ENCODE measurements at regions not wholly inside any gene's neighbourhood (a gene's known extent, or its start where the extent isn't known, plus 50 kb on each side); places are given as distances from the start of the nearest gene placed in this dataset.

DNA sequence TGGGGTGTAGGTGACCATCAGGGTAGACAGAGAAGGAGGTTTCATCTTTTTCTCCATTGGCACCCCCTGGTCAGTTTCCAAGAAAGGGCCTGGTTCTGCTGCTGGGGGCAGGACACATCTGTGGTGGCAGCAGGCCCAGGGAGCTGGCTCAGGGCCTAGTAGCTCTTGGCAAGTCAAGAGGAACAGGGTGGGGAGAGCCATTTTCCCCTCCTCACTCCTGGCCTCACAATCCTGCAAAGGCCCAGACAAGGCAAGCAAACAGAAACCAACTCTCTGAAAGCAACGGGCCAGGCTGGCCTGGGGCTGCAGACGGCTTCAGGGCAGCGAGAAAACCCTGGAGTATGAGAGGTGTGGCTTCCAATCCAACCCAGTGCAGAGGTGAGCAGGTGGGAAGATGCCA is 192.9 kb upstream of the DYNLRB2 start:
- H3K4me3 ChIP-seq (ENCODE audit: low read length) = no peak overlapping the region
- no peak for DNase-seq (ENCODE audit: low read depth)
- TF ChIP-seq, protein P1, sequence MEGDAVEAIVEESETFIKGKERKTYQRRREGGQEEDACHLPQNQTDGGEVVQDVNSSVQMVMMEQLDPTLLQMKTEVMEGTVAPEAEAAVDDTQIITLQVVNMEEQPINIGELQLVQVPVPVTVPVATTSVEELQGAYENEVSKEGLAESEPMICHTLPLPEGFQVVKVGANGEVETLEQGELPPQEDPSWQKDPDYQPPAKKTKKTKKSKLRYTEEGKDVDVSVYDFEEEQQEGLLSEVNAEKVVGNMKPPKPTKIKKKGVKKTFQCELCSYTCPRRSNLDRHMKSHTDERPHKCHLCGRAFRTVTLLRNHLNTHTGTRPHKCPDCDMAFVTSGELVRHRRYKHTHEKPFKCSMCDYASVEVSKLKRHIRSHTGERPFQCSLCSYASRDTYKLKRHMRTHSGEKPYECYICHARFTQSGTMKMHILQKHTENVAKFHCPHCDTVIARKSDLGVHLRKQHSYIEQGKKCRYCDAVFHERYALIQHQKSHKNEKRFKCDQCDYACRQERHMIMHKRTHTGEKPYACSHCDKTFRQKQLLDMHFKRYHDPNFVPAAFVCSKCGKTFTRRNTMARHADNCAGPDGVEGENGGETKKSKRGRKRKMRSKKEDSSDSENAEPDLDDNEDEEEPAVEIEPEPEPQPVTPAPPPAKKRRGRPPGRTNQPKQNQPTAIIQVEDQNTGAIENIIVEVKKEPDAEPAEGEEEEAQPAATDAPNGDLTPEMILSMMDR (conservative IDR thresholded peaks at IDR 0.05; ENCODE audit: low read depth, low read length) = no peak

DNA sequence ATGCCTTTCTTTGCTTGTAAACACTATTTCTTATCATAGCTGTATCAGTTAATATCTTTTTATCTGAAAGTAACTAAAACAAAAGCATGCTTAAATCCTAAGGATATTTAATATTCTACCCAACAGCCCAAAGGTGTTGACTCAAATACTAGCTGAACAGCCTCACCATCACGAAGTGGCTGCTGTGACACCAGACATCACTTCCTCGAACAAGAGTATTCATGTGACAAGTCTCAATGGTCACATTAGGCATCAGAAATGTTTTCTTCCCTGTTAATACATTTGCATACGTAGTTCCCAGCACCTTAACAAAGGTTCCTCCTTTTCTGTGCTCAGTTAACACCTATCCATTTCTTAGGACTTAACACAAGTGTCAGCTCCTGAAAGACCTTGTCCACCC is 193.8 kb upstream of the DYNLRB2 start:
- TF ChIP-seq, protein P1 (conservative IDR thresholded peaks at IDR 0.05; ENCODE audit: low read depth, low read length) = no peak
- DNase-seq (ENCODE audit: low read depth) = no peak
- no peak overlapping the region for H3K4me3 ChIP-seq (ENCODE audit: low read length)

DNA sequence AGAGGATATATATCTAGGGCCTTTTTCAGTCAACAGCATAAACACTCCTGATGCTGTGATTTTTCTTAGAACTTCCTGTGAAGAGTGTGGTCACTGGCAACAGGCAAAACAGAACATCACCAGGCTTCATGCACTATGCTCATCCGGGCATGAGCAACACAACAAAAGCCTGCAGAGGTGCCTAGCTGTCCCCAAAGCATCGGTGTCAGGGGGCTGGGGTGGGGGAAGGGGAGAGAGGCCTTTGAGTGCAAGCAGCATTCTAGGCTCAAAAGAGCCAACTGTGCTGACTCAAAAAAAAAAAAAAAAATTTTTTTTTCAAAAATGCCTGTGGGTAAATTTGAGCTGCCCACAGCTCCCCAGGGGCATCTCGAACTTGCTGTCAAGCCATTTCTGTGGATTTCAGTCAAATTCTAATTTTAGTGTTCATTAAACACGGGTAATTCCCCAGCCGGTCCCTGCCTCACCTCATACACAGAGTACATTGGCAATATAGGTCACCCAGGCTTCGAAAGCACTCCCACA is 194.6 kb upstream of the DYNLRB2 start:
- DNase-seq (ENCODE audit: low read depth) = no peak
- TF ChIP-seq, protein P1 (conservative IDR thresholded peaks at IDR 0.05; ENCODE audit: low read depth, low read length) = no peak
- no peak overlapping the region for H3K4me3 ChIP-seq (ENCODE audit: low read length)

DNA sequence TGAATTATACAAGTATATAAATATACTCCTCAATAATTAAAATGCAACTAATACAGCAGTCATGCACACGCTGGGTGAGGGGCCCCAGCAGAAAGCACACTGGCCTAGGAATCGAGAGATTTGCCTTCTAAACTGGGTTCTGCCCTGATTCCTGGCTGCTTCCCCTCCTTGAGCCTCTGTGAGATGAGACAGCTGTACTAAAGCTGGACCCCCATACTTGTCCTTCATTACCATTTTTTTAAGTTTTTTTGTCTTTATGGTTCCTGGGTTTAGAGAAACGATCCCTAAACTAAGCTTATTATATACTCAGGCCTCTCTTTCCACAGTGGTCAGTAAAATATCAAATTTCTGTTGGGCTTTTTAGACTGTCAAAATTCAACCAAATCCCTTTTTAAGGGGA is 195.1 kb upstream of the DYNLRB2 start:
- no peak for DNase-seq (ENCODE audit: low read depth)
- H3K4me3 ChIP-seq (ENCODE audit: low read length) = no peak overlapping the region
- TF ChIP-seq, protein P1 (conservative IDR thresholded peaks at IDR 0.05; ENCODE audit: low read depth, low read length) = no peak

DNA sequence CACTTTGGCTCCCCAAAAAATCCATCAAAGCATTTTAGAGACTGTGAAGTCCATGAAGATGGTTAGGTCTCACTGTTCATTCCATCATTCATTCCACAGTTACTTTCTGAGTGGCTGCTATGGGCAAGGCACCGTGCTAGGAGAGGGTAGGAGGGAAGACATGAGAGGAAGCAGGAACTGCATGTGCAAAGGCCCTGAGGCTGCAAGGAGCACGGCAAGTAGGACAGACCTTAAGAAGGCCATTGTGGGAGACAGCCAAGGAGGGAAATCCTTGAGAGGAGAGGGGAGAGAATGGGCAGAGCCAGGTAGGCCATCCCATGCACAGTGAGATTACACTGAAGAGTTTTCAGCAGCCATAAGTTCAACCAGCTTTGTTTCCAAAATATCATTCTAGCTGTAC is 196.2 kb upstream of the DYNLRB2 start:
- H3K4me3 ChIP-seq (ENCODE audit: low read length) = no peak overlapping the region
- no peak for DNase-seq (ENCODE audit: low read depth)
- TF ChIP-seq, protein P1 (conservative IDR thresholded peaks at IDR 0.05; ENCODE audit: low read depth, low read length) = no peak

DNA sequence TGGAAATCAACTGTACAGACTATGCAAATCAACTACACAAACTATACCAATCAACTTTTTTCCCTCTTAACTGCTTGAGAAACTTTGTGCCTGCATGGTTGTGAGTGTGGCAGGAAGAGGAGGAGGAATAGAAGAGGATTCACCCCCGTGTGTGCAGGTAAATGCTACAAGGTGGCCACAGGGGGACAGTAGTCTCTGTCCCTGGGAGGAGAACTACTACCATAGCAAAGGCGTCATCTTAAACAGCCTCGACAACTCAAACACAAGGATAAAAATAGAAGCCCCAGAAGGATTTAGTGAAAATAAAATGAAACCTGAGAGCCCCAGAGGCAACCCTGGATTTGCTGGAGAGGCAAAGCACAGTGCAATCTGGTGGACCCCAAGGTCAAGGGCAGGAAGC is 199.5 kb upstream of the DYNLRB2 start:
- TF ChIP-seq, protein P1 (conservative IDR thresholded peaks at IDR 0.05; ENCODE audit: low read depth, low read length) = no peak
- no peak overlapping the region for H3K4me3 ChIP-seq (ENCODE audit: low read length)
- DNase-seq (ENCODE audit: low read depth) = no peak

DNA sequence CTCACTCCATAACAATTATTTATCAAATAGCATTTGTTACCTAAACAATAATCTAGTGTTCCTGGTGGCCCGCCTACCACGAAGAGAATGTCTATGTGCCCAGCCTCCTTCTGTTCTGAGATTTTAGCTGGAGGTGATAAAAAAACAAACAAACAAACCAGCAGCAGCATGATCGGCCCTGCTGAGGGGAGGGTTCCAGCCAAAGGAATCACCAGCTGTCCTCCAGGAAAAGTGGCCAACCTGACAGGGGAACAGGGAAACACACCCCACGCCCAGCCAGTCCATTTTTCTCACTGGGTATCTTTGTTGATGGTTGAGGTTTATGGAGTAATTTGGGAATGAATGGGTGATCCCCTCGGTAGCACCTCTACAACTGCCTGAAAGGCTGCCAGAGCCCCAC is 203.0 kb upstream of the DYNLRB2 start:
- DNase-seq (ENCODE audit: low read depth) = no peak
- TF ChIP-seq, protein P1 (conservative IDR thresholded peaks at IDR 0.05; ENCODE audit: low read depth, low read length) = no peak
- no peak overlapping the region for H3K4me3 ChIP-seq (ENCODE audit: low read length)

Measured in retinal pigment epithelial cell (primary cell).